ENCODE measurements at regions not wholly inside any gene's neighbourhood (a gene's known extent, or its start where the extent isn't known, plus 50 kb on each side); places are given as distances from the start of the nearest gene placed in this dataset.

- H3K27me3 Mint-ChIP-seq, result no peaks in the 10 kb centered on the region
- no peak for DNase-seq
- intact Hi-C loops (cut with micrococcal nuclease), result no loop called here
- no peaks in the 10 kb centered on the region for H3K36me3 Mint-ChIP-seq (ENCODE audit: low read depth)
- no peak for ATAC-seq (ENCODE audit: low read depth)
- POLR2A ChIA-PET, result no interaction called here
- H3K4me1 Mint-ChIP-seq, result no peaks in the 10 kb centered on the region
- TF ChIP-seq, protein P1, sequence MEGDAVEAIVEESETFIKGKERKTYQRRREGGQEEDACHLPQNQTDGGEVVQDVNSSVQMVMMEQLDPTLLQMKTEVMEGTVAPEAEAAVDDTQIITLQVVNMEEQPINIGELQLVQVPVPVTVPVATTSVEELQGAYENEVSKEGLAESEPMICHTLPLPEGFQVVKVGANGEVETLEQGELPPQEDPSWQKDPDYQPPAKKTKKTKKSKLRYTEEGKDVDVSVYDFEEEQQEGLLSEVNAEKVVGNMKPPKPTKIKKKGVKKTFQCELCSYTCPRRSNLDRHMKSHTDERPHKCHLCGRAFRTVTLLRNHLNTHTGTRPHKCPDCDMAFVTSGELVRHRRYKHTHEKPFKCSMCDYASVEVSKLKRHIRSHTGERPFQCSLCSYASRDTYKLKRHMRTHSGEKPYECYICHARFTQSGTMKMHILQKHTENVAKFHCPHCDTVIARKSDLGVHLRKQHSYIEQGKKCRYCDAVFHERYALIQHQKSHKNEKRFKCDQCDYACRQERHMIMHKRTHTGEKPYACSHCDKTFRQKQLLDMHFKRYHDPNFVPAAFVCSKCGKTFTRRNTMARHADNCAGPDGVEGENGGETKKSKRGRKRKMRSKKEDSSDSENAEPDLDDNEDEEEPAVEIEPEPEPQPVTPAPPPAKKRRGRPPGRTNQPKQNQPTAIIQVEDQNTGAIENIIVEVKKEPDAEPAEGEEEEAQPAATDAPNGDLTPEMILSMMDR (IDR thresholded peaks at IDR 0.05), result no peak
- no peaks in the 10 kb centered on the region for H3K9me3 Mint-ChIP-seq
- H3K4me3 Mint-ChIP-seq, result no peak overlapping the region
- H3K27ac Mint-ChIP-seq, result no peak overlapping the region
- CTCF ChIA-PET, result no interaction called here
Observed at GRCh38 chr2:2872309-2872617, 505.4 kb downstream of the EIPR1 start.

- no peaks in the 10 kb centered on the region for H3K9me3 Mint-ChIP-seq
- no peak for DNase-seq
- CTCF ChIA-PET, result no interaction called here
- intact Hi-C loops (cut with micrococcal nuclease), result no loop called here
- no peaks in the 10 kb centered on the region for H3K36me3 Mint-ChIP-seq (ENCODE audit: low read depth)
- H3K4me3 Mint-ChIP-seq, result no peak overlapping the region
- POLR2A ChIA-PET, result no interaction called here
- no peaks in the 10 kb centered on the region for H3K4me1 Mint-ChIP-seq
- H3K27ac Mint-ChIP-seq, result no peak overlapping the region
- TF ChIP-seq, protein P1 (IDR thresholded peaks at IDR 0.05), result no peak
- no peak for ATAC-seq (ENCODE audit: low read depth)
- H3K27me3 Mint-ChIP-seq, result no peaks in the 10 kb centered on the region
Observed at GRCh38 chr2:2871480-2872308, 505.9 kb downstream of the EIPR1 start.

DNA sequence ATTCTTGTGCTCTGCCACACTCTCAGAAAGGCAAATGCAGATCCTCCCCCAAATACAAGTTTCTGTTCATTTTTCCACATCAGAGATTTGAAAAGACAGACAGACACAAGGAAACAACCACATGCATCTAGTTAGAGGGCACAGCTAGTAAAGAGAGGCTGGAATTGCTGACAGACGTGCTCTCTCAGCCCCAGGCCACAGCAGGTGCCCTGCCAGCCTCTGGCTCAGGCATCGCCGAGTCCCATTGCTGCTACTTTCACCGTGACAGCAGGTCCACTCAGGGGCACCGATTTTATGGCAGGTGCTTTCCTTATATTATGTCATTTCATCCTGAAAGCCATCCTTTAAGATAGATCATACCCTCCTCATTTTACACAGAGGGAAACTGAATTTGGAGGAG is 507.5 kb downstream of the EIPR1 start:
- Mint-ChIP-seq H3K9me3 (no peaks in the 10 kb centered on the region), H3K27ac (no peak overlapping the region), H3K27me3 (no peaks in the 10 kb centered on the region), H3K4me3 (no peak overlapping the region), H3K4me1 (no peaks in the 10 kb centered on the region), H3K36me3 (ENCODE audit: low read depth) (no peaks in the 10 kb centered on the region)
- ChIA-PET POLR2A (no interaction called here), CTCF (no interaction called here)
- DNase-seq, result no peak
- TF ChIP-seq, protein P1 (IDR thresholded peaks at IDR 0.05), result no peak
- ATAC-seq (ENCODE audit: low read depth), result no peak
- intact Hi-C loops (cut with micrococcal nuclease), result no loop called here

DNA sequence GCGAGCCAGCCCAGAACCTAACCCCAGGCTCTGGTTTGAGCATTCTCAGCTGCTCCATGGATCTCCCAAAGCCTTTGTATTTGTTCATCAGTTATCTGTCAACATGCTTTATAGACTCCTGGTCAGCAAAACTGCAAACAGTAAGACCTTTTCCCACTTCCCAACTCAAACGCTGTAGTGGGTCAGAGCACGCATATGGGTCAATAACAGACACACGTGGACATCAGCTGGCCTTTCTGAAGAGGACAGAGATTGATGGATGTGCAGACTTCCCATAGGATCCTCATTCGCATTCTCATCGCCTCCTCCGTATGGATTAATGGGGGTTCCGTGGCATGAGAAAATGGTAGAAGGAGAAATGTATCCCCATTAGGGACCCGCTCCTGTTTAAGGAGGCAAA is 508.1 kb downstream of the EIPR1 start:
- H3K36me3 Mint-ChIP-seq (ENCODE audit: low read depth), result no peaks in the 10 kb centered on the region
- CTCF ChIA-PET, result no interaction called here
- no peak for DNase-seq
- POLR2A ChIA-PET, result no interaction called here
- no peak for ATAC-seq (ENCODE audit: low read depth)
- no peak overlapping the region for H3K4me3 Mint-ChIP-seq
- no peaks in the 10 kb centered on the region for H3K9me3 Mint-ChIP-seq
- H3K4me1 Mint-ChIP-seq, result no peaks in the 10 kb centered on the region
- intact Hi-C loops (cut with micrococcal nuclease), result no loop called here
- TF ChIP-seq, protein P1 (IDR thresholded peaks at IDR 0.05), result no peak
- no peak overlapping the region for H3K27ac Mint-ChIP-seq
- no peaks in the 10 kb centered on the region for H3K27me3 Mint-ChIP-seq

- DNase-seq (no peak), ATAC-seq (ENCODE audit: low read depth) (no peak)
- intact Hi-C loops (cut with micrococcal nuclease), result no loop called here
- no peaks in the 10 kb centered on the region for H3K36me3 Mint-ChIP-seq (ENCODE audit: low read depth)
- no peaks in the 10 kb centered on the region for H3K27me3 Mint-ChIP-seq
- H3K4me1 Mint-ChIP-seq, result no peaks in the 10 kb centered on the region
- H3K27ac Mint-ChIP-seq, result no peak overlapping the region
- H3K4me3 Mint-ChIP-seq, result no peak overlapping the region
- no peaks in the 10 kb centered on the region for H3K9me3 Mint-ChIP-seq
- TF ChIP-seq, protein P1 (IDR thresholded peaks at IDR 0.05), result no peak
- ChIA-PET POLR2A (no interaction called here), CTCF (no interaction called here)
Observed at GRCh38 chr2:2868085-2868484, 509.5 kb downstream of the EIPR1 start.
